ENCODE measurements at regions not wholly inside any gene's neighbourhood (a gene's known extent, or its start where the extent isn't known, plus 50 kb on each side); places are given as distances from the start of the nearest gene placed in this dataset.
"Not testable (repeated sequence)": the region's sequence is repeated elsewhere in the genome, so short reads cannot be mapped to it uniquely, and the experiment has no call there.

GRCh38 chr5:136565457-136565856 is 200.1 kb upstream of the TRPC7 start:
- TF ChIP-seq, protein P1, sequence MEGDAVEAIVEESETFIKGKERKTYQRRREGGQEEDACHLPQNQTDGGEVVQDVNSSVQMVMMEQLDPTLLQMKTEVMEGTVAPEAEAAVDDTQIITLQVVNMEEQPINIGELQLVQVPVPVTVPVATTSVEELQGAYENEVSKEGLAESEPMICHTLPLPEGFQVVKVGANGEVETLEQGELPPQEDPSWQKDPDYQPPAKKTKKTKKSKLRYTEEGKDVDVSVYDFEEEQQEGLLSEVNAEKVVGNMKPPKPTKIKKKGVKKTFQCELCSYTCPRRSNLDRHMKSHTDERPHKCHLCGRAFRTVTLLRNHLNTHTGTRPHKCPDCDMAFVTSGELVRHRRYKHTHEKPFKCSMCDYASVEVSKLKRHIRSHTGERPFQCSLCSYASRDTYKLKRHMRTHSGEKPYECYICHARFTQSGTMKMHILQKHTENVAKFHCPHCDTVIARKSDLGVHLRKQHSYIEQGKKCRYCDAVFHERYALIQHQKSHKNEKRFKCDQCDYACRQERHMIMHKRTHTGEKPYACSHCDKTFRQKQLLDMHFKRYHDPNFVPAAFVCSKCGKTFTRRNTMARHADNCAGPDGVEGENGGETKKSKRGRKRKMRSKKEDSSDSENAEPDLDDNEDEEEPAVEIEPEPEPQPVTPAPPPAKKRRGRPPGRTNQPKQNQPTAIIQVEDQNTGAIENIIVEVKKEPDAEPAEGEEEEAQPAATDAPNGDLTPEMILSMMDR (IDR thresholded peaks at IDR 0.05): not testable (repeated sequence)
- not testable (repeated sequence) for TF ChIP-seq POLR2A (IDR thresholded peaks at IDR 0.05)
